Nephron progenitor cell (in vitro differentiated cells): ENCODE measurements at regions not wholly inside any gene's neighbourhood (a gene's known extent, or its start where the extent isn't known, plus 50 kb on each side); places are given as distances from the start of the nearest gene placed in this dataset.
A peak's percentile ranks its signal among the peaks of the same experiment; 100 is the strongest.

Experiments
- DNase-seq: peaks from one replicate; pipeline ENCODE4 v3.0.0; 2021
- H3K27ac Mint-ChIP-seq: 2 replicates; pipeline ENCODE4 v1.8.0; 2021; ENCODE audit warnings: mild to moderate bottlenecking, moderate library complexity, mixed read lengths
- H3K27me3 Mint-ChIP-seq: 2 replicates; pipeline ENCODE4 v1.8.0; 2021; ENCODE audit warnings: mild to moderate bottlenecking, low read depth, mixed read lengths; ENCODE audit not compliant: poor library complexity
- H3K36me3 Mint-ChIP-seq: 2 replicates; pipeline ENCODE4 v1.8.0; 2021; ENCODE audit warnings: low read depth, mixed read lengths
- H3K4me1 Mint-ChIP-seq: 2 replicates; pipeline ENCODE4 v1.8.0; 2021; ENCODE audit warnings: mixed read lengths
- H3K4me3 Mint-ChIP-seq: 2 replicates; pipeline ENCODE4 v1.8.0; 2021; ENCODE audit warnings: mild to moderate bottlenecking, moderate library complexity, mixed read lengths
- H3K9me3 Mint-ChIP-seq: 2 replicates; pipeline ENCODE4 v1.8.0; 2021; ENCODE audit warnings: mild to moderate bottlenecking, moderate library complexity, mixed read lengths
- TF ChIP-seq, protein P1 (sequence below): fragments of 200-600 bp; sonication (generic); IDR thresholded peaks from 2 replicates; pipeline ENCODE4 v1.5.0; 2021; ENCODE audit warnings: antibody characterized with exemption

DNA sequence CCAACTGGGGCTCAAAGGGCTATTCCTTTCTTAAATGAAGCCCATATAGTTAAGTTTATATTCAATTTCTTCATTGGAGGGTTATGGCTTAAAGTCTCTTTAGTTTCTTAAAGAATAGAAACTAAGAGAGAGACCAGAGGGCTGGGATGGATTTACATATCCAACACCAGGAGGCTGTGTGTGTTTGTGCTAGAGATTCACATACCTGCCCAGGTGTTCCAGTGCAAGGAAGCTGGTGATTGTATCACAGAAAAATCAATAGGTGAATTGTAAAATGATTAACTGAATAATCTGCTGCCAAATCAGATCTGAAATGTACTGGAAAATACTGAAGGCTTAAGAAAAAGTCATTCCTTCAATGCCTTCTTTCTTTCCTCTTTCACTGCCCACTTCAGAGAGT is 148.2 kb upstream of the BDNF start:
- TF ChIP-seq, protein P1, sequence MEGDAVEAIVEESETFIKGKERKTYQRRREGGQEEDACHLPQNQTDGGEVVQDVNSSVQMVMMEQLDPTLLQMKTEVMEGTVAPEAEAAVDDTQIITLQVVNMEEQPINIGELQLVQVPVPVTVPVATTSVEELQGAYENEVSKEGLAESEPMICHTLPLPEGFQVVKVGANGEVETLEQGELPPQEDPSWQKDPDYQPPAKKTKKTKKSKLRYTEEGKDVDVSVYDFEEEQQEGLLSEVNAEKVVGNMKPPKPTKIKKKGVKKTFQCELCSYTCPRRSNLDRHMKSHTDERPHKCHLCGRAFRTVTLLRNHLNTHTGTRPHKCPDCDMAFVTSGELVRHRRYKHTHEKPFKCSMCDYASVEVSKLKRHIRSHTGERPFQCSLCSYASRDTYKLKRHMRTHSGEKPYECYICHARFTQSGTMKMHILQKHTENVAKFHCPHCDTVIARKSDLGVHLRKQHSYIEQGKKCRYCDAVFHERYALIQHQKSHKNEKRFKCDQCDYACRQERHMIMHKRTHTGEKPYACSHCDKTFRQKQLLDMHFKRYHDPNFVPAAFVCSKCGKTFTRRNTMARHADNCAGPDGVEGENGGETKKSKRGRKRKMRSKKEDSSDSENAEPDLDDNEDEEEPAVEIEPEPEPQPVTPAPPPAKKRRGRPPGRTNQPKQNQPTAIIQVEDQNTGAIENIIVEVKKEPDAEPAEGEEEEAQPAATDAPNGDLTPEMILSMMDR = no peak
- Mint-ChIP-seq H3K9me3 (peaks cover 34% of the 10 kb centered on the region), H3K27ac (no peak overlapping the region), H3K27me3 (no peaks in the 10 kb centered on the region), H3K4me3 (no peak overlapping the region), H3K4me1 (peaks cover 8% of the 10 kb centered on the region), H3K36me3 (peaks cover 17% of the 10 kb centered on the region)
- DNase-seq = no peak

DNA sequence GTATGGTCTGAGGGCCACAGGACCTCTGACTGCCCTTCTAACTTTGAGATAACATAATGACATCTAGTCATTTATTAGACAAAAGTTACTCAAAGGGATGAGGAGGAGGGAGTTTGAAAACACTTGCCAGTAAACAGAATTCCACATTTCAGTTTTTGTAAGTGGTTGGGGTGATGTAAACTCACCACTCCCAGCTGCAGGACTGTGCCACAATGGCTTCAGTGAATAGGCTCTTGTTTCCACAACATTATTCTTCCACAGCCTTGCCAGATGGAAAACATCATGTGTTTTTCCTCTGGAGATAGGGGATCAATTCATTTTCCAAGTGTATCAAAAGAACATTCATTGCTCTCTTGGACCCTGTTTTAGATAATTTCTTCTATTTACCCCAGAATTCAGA is 147.2 kb upstream of the BDNF start:
- DNase-seq = no peak
- TF ChIP-seq, protein P1 = no peak
- peaks cover 17% of the 10 kb centered on the region for H3K36me3 Mint-ChIP-seq
- H3K4me1 Mint-ChIP-seq = peaks cover 8% of the 10 kb centered on the region
- H3K27ac Mint-ChIP-seq = no peak overlapping the region
- no peak overlapping the region for H3K4me3 Mint-ChIP-seq
- peaks cover 35% of the 10 kb centered on the region for H3K9me3 Mint-ChIP-seq
- no peaks in the 10 kb centered on the region for H3K27me3 Mint-ChIP-seq

DNA sequence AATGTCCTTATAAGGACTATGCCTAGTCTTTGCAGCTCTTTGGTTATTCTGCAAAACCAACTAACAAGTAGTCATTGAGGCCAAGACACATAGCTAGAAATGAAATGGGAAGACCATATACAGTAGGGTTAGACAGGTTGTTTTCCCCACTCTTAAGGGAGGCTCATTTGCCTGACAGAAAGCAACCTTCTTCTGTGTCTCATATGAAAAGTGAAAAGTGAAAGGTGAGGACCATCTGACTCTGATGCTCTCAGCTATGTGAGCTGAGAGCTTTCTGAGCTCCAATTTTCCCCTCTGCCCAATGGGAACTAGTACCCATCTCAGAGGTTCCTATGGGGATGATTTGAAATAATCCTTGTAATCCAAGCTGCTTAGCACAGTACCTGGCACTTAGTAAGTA is 142.0 kb upstream of the BDNF start:
- TF ChIP-seq, protein P1 = no peak
- H3K4me3 Mint-ChIP-seq = no peak overlapping the region
- H3K9me3 Mint-ChIP-seq = peaks cover 22% of the 10 kb centered on the region
- H3K4me1 Mint-ChIP-seq = peaks cover 31% of the 10 kb centered on the region
- DNase-seq = no peak
- no peaks in the 10 kb centered on the region for H3K27me3 Mint-ChIP-seq
- H3K36me3 Mint-ChIP-seq = peaks cover 11% of the 10 kb centered on the region
- no peak overlapping the region for H3K27ac Mint-ChIP-seq

DNA sequence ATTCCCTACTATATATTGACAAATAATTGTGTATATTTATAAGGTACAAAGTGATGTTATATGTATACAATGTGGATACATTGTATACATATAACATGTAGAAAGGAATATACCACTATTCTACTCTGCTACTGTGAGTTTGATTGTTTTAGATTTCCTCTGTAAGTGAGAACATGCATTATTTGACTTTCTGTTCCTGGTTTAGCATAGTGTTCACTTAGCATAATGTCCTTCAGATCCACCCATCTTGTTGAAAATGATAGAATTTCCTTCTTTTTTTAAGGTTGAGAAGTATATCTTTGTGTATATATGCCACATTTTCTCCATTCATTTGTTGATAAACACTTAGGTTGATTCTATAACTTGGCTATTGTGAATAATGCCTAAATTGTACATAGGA is 140.8 kb upstream of the BDNF start:
- no peak for DNase-seq
- H3K9me3 Mint-ChIP-seq = peaks cover 26% of the 10 kb centered on the region
- H3K27ac Mint-ChIP-seq = no peak overlapping the region
- peaks cover 23% of the 10 kb centered on the region for H3K4me1 Mint-ChIP-seq
- TF ChIP-seq, protein P1 = no peak
- H3K36me3 Mint-ChIP-seq = peaks cover 13% of the 10 kb centered on the region
- no peak overlapping the region for H3K4me3 Mint-ChIP-seq
- H3K27me3 Mint-ChIP-seq = no peaks in the 10 kb centered on the region

DNA sequence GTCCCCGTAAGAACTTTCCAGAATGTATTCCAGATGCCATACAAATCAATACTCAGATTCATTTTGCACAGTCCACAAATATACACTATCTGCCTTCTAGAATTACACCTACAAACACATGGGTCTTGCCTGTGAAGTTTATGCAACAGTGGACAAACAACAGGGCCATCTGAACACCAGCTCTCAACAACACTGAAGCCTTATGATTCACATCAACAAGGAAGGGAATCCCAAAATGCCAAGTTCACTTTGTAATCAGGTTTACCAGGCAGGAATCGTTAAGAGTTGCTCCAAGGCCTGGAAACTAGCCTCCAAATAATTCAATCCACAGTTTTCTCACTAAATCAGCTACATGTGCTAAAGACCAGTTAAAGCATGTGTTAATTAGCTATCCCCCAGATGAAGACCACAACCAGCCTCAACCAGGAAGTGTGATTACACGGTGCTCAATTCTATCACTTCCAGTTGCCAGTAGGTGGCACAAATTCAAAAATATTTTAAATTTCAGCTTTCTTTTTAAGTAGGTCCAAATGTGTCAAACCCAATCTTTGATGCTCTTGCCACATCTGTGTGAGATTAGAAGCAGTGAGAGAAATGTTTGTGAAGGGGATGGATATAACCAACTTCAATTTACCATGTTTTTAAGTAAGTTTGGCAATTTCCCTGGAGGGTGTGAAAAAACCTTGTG is 139.1 kb upstream of the BDNF start:
- Mint-ChIP-seq H3K4me1 (peaks cover 27% of the 10 kb centered on the region), H3K27ac (peak overlapping the region; percentile 17), H3K9me3 (peaks cover 17% of the 10 kb centered on the region), H3K27me3 (no peaks in the 10 kb centered on the region), H3K4me3 (no peak overlapping the region), H3K36me3 (peaks cover 5% of the 10 kb centered on the region)
- DNase-seq = no peak
- TF ChIP-seq, protein P1 = no peak

DNA sequence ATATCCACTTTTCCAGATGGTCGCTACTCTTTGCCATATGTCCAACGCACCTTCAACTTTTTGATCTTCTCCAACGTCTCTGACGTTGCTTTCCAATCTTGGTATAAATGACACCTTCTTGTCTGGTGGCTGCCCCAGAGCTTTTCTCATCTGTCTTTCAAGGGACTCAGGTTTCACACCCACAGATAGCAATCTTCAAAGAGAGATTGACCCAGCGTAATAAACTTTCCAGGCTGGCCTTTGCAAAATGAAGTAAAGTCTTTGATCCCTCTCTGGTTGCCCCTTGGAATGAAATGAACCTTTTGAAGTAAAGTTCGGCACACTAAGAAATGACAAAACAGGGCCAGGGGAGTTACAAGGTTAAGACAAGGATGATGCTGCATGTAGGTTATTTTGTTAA is 138.4 kb upstream of the BDNF start:
- H3K27ac Mint-ChIP-seq = peak overlapping the region; percentile 58
- peaks cover 5% of the 10 kb centered on the region for H3K36me3 Mint-ChIP-seq
- H3K4me1 Mint-ChIP-seq = peaks cover 33% of the 10 kb centered on the region
- no peak for DNase-seq
- H3K4me3 Mint-ChIP-seq = no peak overlapping the region
- peaks cover 11% of the 10 kb centered on the region for H3K9me3 Mint-ChIP-seq
- no peaks in the 10 kb centered on the region for H3K27me3 Mint-ChIP-seq
- TF ChIP-seq, protein P1 = no peak
